GM18508 (cell line): ENCODE measurements at regions not wholly inside any gene's neighbourhood (a gene's known extent, or its start where the extent isn't known, plus 50 kb on each side); places are given as distances from the start of the nearest gene placed in this dataset.

Experiments used
- ATAC-seq: cut with Tn5 transposase; IDR thresholded peaks from one replicate; pipeline ENCODE4 v1.9.1; 2021; ENCODE audit warnings: moderate number of reproducible peaks; ENCODE audit not compliant: insufficient read depth, unreplicated experiment

DNA sequence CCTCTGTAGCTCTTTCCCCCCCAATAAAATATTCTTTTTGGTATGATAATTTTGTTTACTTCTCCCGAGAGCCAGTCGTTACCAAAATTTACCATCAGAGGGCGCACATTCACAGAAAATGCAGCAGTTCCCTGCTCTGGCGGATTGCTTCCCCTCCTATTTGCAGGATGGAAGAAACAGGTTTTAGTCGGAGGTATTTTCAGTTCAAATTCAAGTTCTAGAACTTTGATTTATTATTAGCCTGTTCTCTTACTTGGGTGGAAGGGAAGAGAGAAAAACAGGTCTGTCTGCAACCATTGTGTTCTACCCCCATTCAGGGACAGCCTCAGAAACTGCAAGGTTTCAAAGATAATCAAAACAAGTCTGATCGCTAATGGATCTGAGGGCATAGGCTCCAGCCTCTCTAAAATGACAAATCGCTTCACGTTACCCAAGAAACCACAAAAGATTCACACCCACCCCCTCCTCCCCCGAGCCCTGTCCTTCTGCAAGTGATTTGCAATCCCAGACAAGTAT, 263.8 kb upstream of the RPS6KA3 start:
- no peak for ATAC-seq

GRCh38 chrX:20529711-20530110, 263.0 kb upstream of the RPS6KA3 start:
- no peak for ATAC-seq

GRCh38 chrX:20529301-20529700, 262.6 kb upstream of the RPS6KA3 start:
- ATAC-seq: no peak

GRCh38 chrX:20527558-20528011, 260.9 kb upstream of the RPS6KA3 start:
- ATAC-seq: no peak

GRCh38 chrX:20527041-20527440, 260.3 kb upstream of the RPS6KA3 start:
- ATAC-seq: no peak

- no peak for ATAC-seq
Observed at GRCh38 chrX:20523626-20524312, 257.1 kb upstream of the RPS6KA3 start.

GRCh38 chrX:20522420-20522819, 255.7 kb upstream of the RPS6KA3 start:
- ATAC-seq: no peak

DNA sequence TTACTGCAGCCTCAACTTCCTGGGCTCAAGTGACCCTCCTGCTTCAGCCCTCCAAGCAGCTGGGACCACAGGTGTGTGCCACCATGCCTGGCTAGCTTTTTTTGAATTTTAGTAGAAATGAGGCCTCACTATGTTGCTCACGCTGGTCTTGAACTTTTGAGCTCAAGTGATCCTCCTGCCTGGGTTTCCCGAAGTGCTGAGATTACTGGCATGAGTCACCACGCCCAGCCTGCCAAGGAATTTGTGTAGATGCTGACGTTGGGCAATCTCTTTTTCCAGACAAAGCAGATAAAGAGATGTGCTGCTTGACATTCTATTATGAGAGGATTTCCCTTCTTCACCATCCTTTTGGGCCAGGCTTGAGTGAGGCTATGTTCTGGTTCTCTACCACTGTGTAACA, 254.5 kb upstream of the RPS6KA3 start:
- no peak for ATAC-seq

DNA sequence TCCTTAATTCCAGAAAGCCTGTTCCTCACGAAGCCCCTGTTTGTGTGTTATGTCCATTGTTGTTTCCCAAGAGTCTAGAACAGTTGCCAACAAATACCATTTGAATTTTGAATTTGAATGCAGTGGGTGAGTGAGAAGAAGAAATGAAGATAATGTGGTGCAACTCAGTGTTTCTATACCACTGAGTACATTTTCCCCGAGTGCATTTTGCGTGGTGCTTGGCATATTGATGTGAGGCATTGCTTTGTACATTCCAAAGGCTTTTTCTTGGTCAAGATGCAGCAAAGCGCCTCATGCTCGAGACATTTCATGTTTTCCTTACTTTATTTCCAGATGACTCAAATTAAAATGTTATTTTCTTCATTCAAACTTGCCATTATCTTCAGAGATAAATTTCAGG, 253.1 kb upstream of the RPS6KA3 start:
- no peak for ATAC-seq

- no peak for ATAC-seq
Observed at GRCh38 chrX:20519146-20519545, 252.4 kb upstream of the RPS6KA3 start.

- ATAC-seq: no peak
Observed at GRCh38 chrX:20517565-20517964, 250.9 kb upstream of the RPS6KA3 start.

- peak; percentile 99 for ATAC-seq
Observed at GRCh38 chrX:20515841-20516461, 249.2 kb upstream of the RPS6KA3 start.

DNA sequence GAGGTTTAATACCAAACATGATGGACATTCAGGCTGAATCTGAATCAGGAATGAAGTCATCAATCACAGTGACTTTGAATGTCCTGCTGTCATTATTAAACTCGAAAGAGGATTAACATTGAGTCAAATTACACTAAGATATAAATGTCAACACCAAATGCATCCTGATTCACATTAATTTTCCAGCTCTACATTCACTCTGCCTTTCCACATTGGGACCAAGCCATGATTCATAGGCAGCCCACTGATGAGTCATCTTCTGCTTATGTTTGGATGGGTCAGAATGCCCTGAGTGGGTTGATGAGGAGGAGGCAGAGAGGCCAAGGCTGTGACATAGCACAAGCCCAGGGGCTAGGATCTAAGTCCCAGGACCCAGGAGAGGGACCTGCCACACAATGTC, 247.6 kb upstream of the RPS6KA3 start:
- ATAC-seq: no peak

DNA sequence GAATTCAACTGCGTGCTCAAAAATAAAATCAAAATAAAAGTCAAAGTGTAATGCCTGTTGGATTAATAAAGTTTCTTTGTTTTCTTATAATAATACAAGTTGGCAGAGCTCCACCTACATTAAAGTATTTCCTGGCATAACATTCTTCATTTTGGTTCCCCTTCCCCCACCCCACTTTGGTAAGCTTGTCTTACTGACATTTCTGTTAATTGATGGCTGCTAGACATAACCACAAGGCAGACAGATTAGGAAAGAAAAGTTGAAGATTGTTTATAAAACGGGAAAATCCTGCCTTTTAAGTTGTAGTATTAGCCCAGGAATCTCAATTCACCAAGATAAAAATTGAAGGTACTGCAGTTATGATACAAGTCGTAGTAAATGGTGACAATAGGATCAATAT, 246.5 kb upstream of the RPS6KA3 start:
- no peak for ATAC-seq

DNA sequence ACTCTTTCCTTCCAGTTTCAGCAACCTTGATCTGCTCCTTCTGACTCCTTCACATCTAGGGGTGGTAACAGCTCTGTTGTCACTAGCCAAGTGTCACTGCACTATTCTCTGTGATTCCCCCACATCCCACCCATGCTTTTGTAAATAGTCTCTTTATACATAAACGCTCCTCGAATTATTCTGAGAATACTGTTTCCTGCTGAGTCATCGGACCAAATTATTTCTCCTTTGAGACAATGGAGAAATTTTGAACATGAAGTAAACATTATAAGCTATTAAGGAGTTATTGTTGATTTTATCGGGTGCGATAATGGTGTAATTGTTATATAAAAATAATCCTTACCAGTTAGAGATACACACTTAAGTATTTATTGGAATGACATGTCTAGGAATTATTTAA, 245.1 kb upstream of the RPS6KA3 start:
- no peak for ATAC-seq

DNA sequence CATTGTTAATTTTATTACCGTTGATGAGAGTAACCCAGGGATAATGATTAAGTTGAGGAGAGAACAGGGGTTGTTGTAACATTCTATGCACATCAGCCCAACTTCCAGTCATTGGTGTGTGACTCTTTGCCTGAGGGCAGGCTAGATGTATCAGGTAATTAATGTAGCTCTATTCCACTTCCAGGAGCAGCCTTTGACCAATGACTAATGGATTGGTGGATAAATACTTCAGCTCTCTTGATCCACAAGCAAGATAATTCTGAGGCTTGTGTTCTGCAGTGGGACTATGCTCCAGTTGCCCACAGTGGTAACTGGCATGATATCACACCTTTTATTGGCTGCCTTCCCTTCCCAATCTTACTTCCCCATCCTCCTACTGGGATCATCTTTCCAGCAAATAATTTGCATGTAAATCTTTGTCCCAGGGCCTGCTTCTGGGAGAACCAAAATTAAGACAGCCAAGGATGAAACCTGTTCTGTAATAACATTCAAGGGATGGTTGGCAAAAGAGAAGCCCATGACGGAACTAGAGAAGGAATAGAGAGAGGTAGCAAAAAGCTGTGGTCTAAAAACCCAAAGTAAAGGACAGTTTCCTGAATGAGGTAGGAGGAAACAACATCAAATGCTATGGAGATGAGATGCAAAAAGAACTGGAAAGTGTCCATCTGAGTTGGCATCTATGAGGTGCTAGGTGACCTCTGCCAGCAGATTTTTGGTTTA, 241.4 kb upstream of the RPS6KA3 start:
- no peak for ATAC-seq

DNA sequence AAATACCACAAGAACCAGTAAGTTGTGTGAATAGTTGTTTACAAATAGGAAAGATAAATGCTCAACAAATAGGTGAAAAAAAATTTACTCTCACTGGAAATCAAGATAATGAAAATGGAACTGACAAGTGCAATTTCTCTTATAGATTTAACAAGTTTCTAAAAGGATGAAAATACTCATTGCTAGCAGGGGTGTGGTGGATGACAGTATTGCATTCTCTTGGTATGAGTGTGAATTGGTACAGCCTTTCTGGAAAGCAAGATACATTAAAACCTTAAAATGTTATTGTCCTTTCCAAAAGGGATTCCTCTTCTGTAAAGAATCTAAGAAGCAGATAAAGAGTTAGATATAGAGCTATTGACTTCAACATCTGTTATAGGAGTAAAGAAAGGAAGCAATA, 240.0 kb upstream of the RPS6KA3 start:
- ATAC-seq: no peak

DNA sequence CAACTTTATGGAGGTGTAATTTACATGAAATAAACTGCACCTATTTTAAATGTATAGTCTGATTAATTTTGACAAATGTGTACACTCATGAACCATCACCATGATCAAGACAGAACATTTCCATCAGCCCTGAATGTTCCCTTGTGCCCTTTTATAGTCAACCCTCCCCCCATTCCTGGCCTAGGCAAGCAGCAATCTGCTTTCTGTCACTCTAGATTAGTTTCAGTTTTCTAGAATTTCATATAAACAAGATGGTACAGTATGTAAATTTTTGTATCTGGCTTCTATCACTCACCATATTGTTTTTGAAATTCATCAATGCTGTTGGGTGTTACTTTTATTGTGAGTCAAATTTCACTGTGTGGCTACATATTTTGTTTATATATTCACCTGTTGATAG, 234.2 kb upstream of the RPS6KA3 start:
- ATAC-seq: no peak

- peak; percentile 57 for ATAC-seq
Observed at GRCh38 chrX:20500171-20500865, 233.6 kb upstream of the RPS6KA3 start.

GRCh38 chrX:20499763-20500162, 233.1 kb upstream of the RPS6KA3 start:
- no peak for ATAC-seq
